ENCODE measurements at regions not wholly inside any gene's neighbourhood (a gene's known extent, or its start where the extent isn't known, plus 50 kb on each side); places are given as distances from the start of the nearest gene placed in this dataset.

DNA sequence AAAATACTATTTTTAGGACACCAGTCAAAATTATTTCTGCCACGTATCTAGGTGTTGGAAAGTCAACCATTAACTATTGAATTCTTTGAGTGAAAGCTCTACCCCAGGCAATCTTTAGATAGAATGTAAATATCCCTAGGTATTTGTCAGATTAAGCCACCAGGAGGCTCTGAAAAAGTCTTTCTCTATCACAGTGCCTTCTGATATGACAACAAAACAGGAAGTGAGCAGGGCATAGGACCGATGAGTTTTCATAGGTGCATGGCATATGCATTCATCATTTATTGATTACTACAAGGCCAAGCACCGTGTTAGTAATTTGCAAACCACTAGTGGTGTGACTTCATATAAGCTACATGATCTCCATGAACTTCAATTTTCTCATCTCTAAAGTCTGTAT is 333.6 kb upstream of the F9 start:
- H3K27me3 ChIP-seq: no peaks in the 10 kb centered on the region
- intact Hi-C loops (cut with DNase I): no loop called here
- no peak for DNase-seq

DNA sequence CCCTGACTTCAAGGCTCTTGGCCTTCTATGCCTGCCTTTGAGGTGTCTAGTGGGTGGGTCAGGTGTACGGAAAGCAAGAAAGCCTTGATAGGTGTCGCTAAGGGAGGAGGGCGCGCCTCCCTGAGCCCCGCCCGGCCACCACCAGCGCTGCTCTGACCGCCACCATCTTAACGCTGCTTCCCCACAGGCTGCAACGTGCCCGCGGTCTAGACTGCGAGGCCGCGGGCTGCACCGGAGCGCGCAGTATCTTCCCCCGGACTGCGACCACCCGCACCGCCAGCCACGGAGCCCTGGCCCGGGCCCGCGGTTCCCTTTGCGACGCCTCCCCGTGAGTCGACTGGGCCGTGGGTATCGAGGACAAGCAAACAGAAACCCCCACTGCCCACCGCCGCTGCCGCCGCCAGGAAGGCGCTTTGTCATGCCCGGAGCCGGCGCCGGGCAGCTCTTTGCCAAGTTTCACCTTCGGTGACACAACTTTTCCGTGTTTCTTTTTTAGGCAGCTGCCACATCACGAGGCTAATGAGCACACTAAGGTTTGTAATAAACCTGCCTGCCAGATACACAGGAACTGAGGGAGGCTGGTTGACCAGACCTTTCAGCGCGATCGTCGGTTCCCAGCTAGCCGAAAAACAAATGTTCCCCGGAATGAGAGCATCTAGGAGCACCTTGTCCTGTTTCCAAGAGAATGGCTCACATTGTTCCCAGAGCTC is 335.8 kb upstream of the F9 start:
- ATAC-seq (peak; percentile 92), DNase-seq (peak; percentile 66 to 76 (median 70))
- Histone ChIP-seq H3K36me3 (replicated peaks in 1 of 2; ENCODE audit: insufficient read depth in 1 of 2, low read depth in 2 of 2) (no peaks in the 10 kb centered on the region), H3K4me1 (no peaks in the 10 kb centered on the region), H3K27me3 (no peaks in the 10 kb centered on the region), H3K27ac (peak overlapping the region; percentile 71 to 86 (median 84)), H3K4me3 (no peak overlapping the region), H3K9me3 (no peaks in the 10 kb centered on the region)
- WGBS, 2 donors: 1 to 3% methylated on average over 6 to 33 of the region's 50 CpGs
- intact Hi-C loops (cut with DNase I): no loop called here
- peak; percentile 35 to 75 (median 66) for TF ChIP-seq POLR2A (IDR thresholded peaks at IDR 0.05)
- TF ChIP-seq, protein P1, sequence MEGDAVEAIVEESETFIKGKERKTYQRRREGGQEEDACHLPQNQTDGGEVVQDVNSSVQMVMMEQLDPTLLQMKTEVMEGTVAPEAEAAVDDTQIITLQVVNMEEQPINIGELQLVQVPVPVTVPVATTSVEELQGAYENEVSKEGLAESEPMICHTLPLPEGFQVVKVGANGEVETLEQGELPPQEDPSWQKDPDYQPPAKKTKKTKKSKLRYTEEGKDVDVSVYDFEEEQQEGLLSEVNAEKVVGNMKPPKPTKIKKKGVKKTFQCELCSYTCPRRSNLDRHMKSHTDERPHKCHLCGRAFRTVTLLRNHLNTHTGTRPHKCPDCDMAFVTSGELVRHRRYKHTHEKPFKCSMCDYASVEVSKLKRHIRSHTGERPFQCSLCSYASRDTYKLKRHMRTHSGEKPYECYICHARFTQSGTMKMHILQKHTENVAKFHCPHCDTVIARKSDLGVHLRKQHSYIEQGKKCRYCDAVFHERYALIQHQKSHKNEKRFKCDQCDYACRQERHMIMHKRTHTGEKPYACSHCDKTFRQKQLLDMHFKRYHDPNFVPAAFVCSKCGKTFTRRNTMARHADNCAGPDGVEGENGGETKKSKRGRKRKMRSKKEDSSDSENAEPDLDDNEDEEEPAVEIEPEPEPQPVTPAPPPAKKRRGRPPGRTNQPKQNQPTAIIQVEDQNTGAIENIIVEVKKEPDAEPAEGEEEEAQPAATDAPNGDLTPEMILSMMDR (IDR thresholded peaks at IDR 0.05): no peak

More for the DNA sequence above, 333.6 kb upstream of the F9 start:
- H3K4me3 ChIP-seq: no peak overlapping the region
- no peaks in the 10 kb centered on the region for H3K36me3 ChIP-seq (replicated peaks in 1 of 2; ENCODE audit: insufficient read depth in 1 of 2, low read depth in 2 of 2)
- no peaks in the 10 kb centered on the region for H3K4me1 ChIP-seq
- H3K27ac ChIP-seq: no peak overlapping the region
- WGBS, 2 donors: 38 to 50% methylated on average over 3 of the region's 3 CpGs
- no peak for ATAC-seq
- no peak for TF ChIP-seq POLR2A (IDR thresholded peaks at IDR 0.05)
- TF ChIP-seq, protein P1 (IDR thresholded peaks at IDR 0.05): no peak
- H3K9me3 ChIP-seq: no peaks in the 10 kb centered on the region

GRCh38 chrX:139192386-139192961 is 338.1 kb upstream of the F9 start:
- 66 to 79% methylated on average over 3 to 6 of the region's 6 CpGs for WGBS, 2 donors
- Histone ChIP-seq H3K36me3 (replicated peaks in 1 of 2; ENCODE audit: insufficient read depth in 1 of 2, low read depth in 2 of 2) (no peaks in the 10 kb centered on the region), H3K27ac (no peak overlapping the region), H3K27me3 (no peaks in the 10 kb centered on the region), H3K9me3 (no peaks in the 10 kb centered on the region), H3K4me1 (no peaks in the 10 kb centered on the region), H3K4me3 (no peak overlapping the region)
- DNase-seq: no peak
- ATAC-seq: no peak
- intact Hi-C loops (cut with DNase I): no loop called here
- TF ChIP-seq POLR2A (IDR thresholded peaks at IDR 0.05): no peak
- TF ChIP-seq, protein P1 (IDR thresholded peaks at IDR 0.05): no peak

GRCh38 chrX:139191746-139192385 is 338.7 kb upstream of the F9 start:
- no peaks in the 10 kb centered on the region for H3K36me3 ChIP-seq (replicated peaks in 1 of 2; ENCODE audit: insufficient read depth in 1 of 2, low read depth in 2 of 2)
- 72 to 76% methylated on average over 5 of the region's 6 CpGs for WGBS, 2 donors
- H3K27ac ChIP-seq: no peak overlapping the region
- DNase-seq (no peak), ATAC-seq (no peak)
- no peaks in the 10 kb centered on the region for H3K9me3 ChIP-seq
- H3K4me3 ChIP-seq: no peak overlapping the region
- H3K27me3 ChIP-seq: no peaks in the 10 kb centered on the region
- H3K4me1 ChIP-seq: no peaks in the 10 kb centered on the region
- intact Hi-C loops (cut with DNase I): no loop called here
- no peak for TF ChIP-seq POLR2A (IDR thresholded peaks at IDR 0.05)
- TF ChIP-seq, protein P1 (IDR thresholded peaks at IDR 0.05): no peak
